Activated T-helper 17 cell treated with anti-CD3 and anti-CD28 coated beads, Interleukin-2, amount 50 U/mL, for 72 hours (primary cell): ENCODE measurements at regions not wholly inside any gene's neighbourhood (a gene's known extent, or its start where the extent isn't known, plus 50 kb on each side); places are given as distances from the start of the nearest gene placed in this dataset.

Experiments
- ATAC-seq: fragments of 150-1000 bp; cut with Tn5 transposase; replicated peaks from 2 replicates; pipeline ENCODE4 v1.10.0; 2021; ENCODE audit warnings: mild to moderate bottlenecking, moderate library complexity
- H3K27ac Mint-ChIP-seq: one replicate; pipeline ENCODE4 v1.8.0; 2022; ENCODE audit warnings: mixed read lengths
- H3K27me3 Mint-ChIP-seq: one replicate; pipeline ENCODE4 v1.8.0; 2022; ENCODE audit warnings: mixed read lengths
- H3K36me3 Mint-ChIP-seq: one replicate; pipeline ENCODE4 v1.8.0; 2022; ENCODE audit warnings: low read depth, mild to moderate bottlenecking, mixed read lengths
- H3K4me1 Mint-ChIP-seq: one replicate; pipeline ENCODE4 v1.8.0; 2022; ENCODE audit warnings: mixed read lengths
- H3K4me3 Mint-ChIP-seq: one replicate; pipeline ENCODE4 v1.8.0; 2022; ENCODE audit warnings: mild to moderate bottlenecking, mixed read lengths
- H3K9me3 Mint-ChIP-seq: one replicate; pipeline ENCODE4 v1.8.0; 2022; ENCODE audit warnings: mixed read lengths

DNA sequence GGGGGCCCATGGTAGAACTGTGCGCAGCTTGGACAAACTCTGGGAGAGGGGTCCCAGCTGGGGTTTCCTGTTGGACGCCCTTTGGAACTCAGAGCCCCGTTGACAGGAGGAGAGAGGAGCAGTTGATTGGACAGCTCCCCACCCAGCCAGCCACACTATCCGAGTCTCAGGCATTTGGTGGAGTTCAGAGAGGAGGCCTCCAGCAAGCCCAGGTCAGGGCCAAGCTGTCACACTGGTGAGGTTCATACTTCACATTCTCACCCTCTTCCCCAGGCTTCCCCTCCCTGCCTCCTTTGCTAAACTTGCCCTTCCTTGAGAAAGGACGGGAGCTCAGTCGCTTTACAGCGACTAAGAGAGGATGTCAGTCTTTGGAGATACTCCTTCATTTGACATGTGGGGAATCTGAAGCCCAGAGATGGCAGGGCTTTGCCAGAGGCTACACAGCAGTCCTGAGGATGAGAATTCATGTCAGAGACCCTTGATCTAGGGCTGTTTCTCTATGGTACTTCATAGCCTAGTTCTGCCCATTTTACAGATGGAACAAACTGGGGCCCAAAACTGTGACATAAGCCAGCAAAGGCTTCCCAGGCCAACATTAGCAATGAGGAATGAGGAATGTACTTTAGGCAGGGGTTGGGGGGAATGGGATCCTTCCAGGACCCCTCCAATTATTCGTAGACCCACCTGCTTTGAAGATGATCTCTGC, 142.2 kb downstream of the SMAD6 start:
- peaks cover 38% of the 10 kb centered on the region for H3K27me3 Mint-ChIP-seq

DNA sequence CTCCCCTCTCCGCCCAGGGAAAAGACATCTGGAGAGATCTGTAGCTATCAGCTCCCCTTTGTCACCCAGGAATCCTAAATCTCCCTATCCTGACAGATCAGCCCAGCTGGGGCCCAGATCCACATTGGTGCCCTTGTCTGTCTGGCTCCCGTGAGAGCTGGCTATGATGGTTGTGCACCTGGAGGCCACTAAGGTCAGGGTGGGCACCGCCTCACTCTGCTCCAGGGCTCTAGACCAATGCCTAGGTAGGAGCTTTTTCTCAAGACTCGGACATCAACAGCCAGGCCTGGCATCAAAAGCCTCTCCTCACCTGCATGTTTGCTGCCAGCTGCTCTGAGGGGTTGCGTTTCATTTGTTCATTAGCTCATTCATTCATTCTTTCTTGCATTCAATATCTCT, 142.7 kb downstream of the SMAD6 start:
- Mint-ChIP-seq H3K9me3 (no peaks in the 10 kb centered on the region), H3K27ac (no peak overlapping the region), H3K4me1 (no peaks in the 10 kb centered on the region), H3K4me3 (no peak overlapping the region), H3K36me3 (no peaks in the 10 kb centered on the region), H3K27me3 (peaks cover 38% of the 10 kb centered on the region)
- no peak for ATAC-seq

More for the DNA sequence above, 142.2 kb downstream of the SMAD6 start:
- Mint-ChIP-seq H3K36me3 (no peaks in the 10 kb centered on the region), H3K27ac (no peak overlapping the region), H3K4me3 (no peak overlapping the region), H3K4me1 (no peaks in the 10 kb centered on the region), H3K9me3 (no peaks in the 10 kb centered on the region)
- no peak for ATAC-seq

DNA sequence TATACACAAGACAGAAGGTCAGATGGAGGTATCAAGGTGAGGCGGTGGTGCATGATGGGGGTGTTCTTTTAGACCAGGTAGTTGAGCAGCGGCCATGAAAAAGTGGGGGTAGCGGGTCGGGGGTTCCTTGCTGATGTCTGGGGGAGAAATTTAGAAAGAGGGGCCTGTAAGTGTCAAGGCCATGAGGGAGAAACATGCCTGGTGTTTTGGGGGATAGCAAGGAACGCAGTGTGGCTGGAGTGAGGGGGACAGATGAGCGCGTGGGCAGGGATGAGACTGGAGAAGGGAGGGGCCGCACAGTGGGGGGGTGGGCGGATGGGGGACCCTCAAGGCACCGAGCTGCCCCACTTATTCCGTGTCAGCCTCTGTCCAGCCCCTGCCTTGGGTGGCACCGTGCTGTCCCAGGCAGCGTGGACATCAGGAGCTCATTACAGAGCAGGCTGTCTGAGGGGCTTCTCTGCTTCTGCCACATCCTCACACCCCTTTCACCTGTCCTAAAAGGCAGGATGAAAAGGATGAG, 143.3 kb downstream of the SMAD6 start:
- Mint-ChIP-seq H3K27ac (no peak overlapping the region), H3K4me3 (no peak overlapping the region), H3K9me3 (no peaks in the 10 kb centered on the region), H3K4me1 (no peaks in the 10 kb centered on the region), H3K36me3 (no peaks in the 10 kb centered on the region), H3K27me3 (peaks cover 38% of the 10 kb centered on the region)
- no peak for ATAC-seq

DNA sequence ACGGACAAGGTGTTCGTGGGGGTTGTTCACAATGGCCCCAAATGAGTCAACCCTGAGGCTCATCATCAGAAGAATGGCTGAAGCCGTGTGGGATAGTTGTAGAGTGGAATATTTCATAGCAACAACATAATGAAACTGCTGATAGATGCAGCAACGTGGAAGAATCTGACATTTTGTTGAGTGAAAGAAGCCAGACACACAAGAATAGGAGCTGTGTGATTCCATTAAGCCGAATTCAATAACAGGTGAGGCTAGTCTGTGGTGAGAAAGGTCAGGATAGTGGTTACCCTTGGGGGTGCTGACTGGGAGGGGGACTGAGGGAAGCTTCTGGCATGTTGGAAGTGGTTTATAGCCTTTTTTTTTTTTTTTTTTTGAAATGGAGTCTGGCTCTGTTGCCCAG, 144.0 kb downstream of the SMAD6 start:
- no peak for ATAC-seq
- Mint-ChIP-seq H3K9me3 (no peaks in the 10 kb centered on the region), H3K36me3 (no peaks in the 10 kb centered on the region), H3K4me3 (no peak overlapping the region), H3K27ac (no peak overlapping the region), H3K27me3 (peaks cover 38% of the 10 kb centered on the region), H3K4me1 (no peaks in the 10 kb centered on the region)

DNA sequence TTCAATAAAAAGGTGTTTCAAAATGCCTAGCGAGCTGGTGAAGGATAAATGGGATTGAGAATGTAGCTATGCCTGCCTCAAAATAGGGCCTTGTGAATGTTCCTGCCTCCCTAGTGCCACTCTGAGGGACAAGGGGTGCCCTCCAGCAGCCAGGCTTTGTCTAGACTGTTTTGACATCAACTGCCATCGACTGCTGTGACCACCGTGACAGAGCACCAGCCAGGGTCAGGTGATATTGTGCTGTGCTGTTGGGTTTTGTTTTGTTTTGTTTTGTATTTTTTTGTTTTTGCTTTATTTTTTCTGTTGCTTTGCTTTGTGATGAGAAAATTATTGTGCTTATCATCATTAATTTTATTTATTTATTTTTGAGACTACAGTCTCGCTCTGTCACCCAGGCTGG, 144.8 kb downstream of the SMAD6 start:
- peaks cover 32% of the 10 kb centered on the region for H3K27me3 Mint-ChIP-seq
- H3K4me3 Mint-ChIP-seq, result no peak overlapping the region
- no peaks in the 10 kb centered on the region for H3K36me3 Mint-ChIP-seq
- no peak overlapping the region for H3K27ac Mint-ChIP-seq
- H3K9me3 Mint-ChIP-seq, result no peaks in the 10 kb centered on the region
- ATAC-seq, result no peak
- peaks cover 2% of the 10 kb centered on the region for H3K4me1 Mint-ChIP-seq

DNA sequence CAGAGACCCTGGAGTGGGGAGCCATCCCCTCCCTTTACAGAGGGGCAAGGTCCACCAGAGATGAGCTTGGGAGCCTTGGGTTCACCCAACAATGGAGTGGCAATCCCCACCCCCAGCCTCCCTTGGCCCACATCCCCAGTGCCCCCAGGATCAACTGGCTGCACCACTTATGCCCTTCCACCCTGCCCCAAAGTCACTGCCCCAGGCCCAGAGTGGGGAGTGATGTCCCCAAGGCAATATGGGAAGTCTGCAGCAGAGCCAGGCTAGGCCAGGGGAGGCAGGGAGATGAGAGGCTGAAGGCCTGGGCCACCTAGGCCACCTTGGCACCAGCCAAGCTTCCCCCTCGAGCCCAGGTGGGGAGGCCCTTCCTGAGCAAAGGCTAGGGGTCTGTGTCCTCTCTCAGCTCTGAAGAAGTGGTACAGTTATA, 145.5 kb downstream of the SMAD6 start:
- no peak overlapping the region for H3K4me3 Mint-ChIP-seq
- no peaks in the 10 kb centered on the region for H3K36me3 Mint-ChIP-seq
- H3K27me3 Mint-ChIP-seq, result peaks cover 31% of the 10 kb centered on the region
- H3K9me3 Mint-ChIP-seq, result no peaks in the 10 kb centered on the region
- H3K27ac Mint-ChIP-seq, result no peak overlapping the region
- peaks cover 4% of the 10 kb centered on the region for H3K4me1 Mint-ChIP-seq
- ATAC-seq, result no peak

DNA sequence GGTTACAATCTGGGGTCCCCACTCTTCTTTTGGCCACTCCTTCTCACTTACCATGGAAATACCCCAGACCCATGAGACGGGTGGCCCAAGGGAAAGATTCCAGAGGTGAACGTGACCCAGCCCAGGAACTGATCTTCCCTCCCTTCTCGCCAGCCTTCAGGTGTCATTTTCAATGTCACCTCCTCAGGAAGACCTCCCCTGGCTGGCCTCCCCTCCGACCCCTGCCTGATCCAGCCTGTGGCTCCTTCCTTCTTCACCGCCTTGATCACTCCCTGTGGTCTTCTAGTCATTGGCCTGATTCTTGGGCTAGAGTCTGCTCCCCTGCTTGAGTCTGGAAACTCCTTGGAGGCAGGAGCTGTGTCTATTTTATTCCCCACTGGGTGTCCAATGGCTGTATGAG, 146.1 kb downstream of the SMAD6 start:
- Mint-ChIP-seq H3K9me3 (no peaks in the 10 kb centered on the region), H3K4me1 (peaks cover 4% of the 10 kb centered on the region), H3K4me3 (no peak overlapping the region)

DNA sequence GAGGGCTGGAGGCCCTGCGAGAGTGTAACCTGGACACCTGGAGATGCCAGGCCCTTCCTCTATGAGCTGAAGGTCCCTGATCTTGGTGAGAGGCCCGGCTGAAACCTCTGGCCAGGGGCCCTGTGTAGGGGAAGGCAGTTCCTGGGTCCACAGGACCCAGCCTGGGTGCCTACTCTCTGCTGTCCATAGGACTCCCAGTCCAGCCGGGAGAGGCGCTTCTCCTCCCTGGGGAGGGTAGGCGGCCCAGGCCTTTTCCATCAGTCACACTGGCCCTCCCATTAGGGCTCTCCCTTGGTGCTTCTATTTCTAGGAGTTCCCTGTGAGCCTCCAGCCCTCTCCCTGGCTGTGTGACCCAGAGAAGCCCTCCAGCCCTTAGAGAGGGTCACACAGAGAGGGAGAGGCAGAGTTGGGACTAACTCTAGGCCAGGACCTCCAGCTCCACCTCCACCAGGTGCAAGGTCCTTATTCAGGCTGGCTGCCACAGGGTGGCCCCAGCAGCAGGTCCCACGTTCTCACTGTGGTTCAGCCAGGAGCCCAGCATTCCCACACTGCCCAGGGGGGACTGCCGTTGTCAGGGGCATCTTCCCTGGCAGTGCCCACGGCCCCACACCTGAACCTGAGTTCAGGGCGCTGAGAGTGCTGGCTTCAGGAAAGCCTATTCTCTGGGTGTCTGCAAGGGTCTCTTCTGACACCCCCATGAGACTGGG, 146.8 kb downstream of the SMAD6 start:
- ATAC-seq, result no peak
- Mint-ChIP-seq H3K9me3 (no peaks in the 10 kb centered on the region), H3K4me3 (no peak overlapping the region), H3K27ac (no peak overlapping the region), H3K36me3 (no peaks in the 10 kb centered on the region), H3K27me3 (peaks cover 24% of the 10 kb centered on the region), H3K4me1 (peaks cover 4% of the 10 kb centered on the region)

More for the DNA sequence above, 146.1 kb downstream of the SMAD6 start:
- H3K27me3 Mint-ChIP-seq, result peaks cover 28% of the 10 kb centered on the region
- ATAC-seq, result no peak
- no peaks in the 10 kb centered on the region for H3K36me3 Mint-ChIP-seq
- no peak overlapping the region for H3K27ac Mint-ChIP-seq

DNA sequence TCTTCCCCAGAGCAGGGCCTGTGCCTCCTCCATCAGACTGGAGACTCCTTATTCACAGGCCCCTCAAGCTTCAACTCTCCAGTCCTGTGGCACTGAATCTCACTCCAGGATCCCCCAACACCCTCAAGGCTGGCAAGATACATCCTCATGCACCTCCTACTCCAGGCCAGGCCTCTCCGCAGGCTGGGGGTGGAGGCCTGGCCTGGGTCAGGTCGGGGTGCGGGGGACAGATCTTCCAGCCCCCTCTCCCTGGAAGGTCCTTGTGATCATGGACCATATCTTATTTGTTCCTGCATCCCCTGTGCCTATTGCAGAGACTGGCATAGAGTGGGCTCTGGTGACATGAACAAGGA, 147.3 kb downstream of the SMAD6 start:
- H3K9me3 Mint-ChIP-seq, result no peaks in the 10 kb centered on the region
- no peak overlapping the region for H3K4me3 Mint-ChIP-seq
- H3K27me3 Mint-ChIP-seq, result peaks cover 28% of the 10 kb centered on the region
- no peaks in the 10 kb centered on the region for H3K36me3 Mint-ChIP-seq
- no peak overlapping the region for H3K27ac Mint-ChIP-seq
- no peak for ATAC-seq
- peaks cover 4% of the 10 kb centered on the region for H3K4me1 Mint-ChIP-seq

DNA sequence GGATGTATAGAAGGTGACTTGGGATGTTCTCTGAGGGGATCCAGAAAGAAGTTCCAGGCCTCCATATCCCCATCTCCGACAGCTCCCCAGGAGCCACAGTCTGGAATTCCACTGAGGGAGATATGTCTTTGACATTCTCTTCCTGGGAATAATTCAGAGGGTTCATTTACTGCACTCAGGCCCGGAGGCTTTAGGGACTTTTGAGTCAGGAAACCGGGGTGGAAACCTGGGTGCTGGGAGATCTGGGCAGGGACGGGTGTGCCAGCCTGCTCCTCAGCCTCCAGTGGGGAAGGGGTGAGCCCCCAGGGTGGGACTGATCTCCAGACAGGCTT, 147.7 kb downstream of the SMAD6 start:
- H3K27me3 Mint-ChIP-seq, result peaks cover 26% of the 10 kb centered on the region
- no peaks in the 10 kb centered on the region for H3K9me3 Mint-ChIP-seq
- no peak for ATAC-seq
- H3K27ac Mint-ChIP-seq, result no peak overlapping the region
- peaks cover 4% of the 10 kb centered on the region for H3K4me1 Mint-ChIP-seq
- no peaks in the 10 kb centered on the region for H3K36me3 Mint-ChIP-seq
- no peak overlapping the region for H3K4me3 Mint-ChIP-seq

DNA sequence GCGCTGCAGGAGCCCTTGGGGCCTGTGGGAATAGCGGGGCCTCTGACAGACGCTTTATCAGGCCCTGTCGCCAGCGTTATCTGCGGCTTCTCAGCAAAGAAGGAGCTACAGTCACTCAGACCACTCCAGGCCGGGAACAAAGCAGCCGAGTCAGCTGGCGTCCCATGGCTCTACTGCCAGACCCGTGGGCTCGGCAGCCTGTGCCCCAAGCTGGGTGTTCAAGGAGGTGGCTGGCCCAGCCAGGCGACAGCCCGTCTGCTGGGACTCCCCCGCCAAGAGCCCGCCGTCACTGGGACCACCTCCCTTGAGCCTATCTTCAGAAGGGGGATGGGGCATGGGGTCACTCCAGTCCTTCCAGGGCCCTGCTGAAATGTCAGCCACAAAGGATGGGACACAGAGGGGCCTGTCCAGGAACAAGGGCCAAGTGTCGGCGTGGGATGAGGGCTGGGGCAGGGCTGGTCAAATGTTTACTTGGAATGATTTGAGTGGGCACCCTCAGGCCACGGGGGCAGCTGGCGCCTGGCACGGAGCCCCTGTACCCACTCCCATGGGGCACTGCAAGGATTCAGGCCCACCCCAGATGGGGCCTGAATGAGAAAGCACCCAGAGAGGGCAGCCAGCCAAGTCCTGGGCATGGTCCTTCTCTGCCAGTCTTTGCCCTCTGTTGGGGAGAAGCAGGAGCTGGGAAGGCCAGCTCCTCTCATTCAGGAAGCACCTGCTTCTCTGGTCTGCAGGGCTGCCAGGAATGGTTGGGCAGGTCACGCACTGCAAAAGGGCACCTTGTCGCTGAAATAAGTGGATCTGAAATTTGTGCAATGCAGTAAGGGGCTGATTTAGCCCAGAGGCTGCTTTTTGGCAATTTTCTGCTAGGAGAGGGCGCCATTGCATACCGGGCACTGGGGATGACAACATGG, 148.3 kb downstream of the SMAD6 start:
- Mint-ChIP-seq H3K27ac (no peak overlapping the region), H3K9me3 (no peaks in the 10 kb centered on the region), H3K4me1 (peaks cover 4% of the 10 kb centered on the region), H3K27me3 (peaks cover 23% of the 10 kb centered on the region), H3K36me3 (no peaks in the 10 kb centered on the region), H3K4me3 (peak overlapping the region; percentile 33)
- no peak for ATAC-seq

DNA sequence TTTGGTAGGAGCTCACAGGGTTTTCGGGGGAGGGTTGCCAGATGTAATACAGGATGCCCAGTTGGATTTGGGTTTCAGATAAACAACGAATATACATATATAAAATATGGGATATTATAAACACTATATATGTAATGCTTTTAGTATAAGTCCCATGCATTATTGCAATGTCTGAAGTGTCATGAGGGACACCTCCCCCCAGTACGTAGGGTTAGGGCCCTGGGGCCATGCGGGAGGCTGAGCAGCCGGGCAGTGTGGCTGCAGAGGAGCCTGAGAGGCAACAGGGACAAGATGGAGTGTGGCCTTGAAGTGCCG, 148.9 kb downstream of the SMAD6 start:
- Mint-ChIP-seq H3K36me3 (no peaks in the 10 kb centered on the region), H3K4me3 (peak overlapping the region; percentile 33), H3K27me3 (peaks cover 20% of the 10 kb centered on the region), H3K4me1 (peaks cover 4% of the 10 kb centered on the region), H3K27ac (no peak overlapping the region), H3K9me3 (no peaks in the 10 kb centered on the region)
- ATAC-seq, result no peak

DNA sequence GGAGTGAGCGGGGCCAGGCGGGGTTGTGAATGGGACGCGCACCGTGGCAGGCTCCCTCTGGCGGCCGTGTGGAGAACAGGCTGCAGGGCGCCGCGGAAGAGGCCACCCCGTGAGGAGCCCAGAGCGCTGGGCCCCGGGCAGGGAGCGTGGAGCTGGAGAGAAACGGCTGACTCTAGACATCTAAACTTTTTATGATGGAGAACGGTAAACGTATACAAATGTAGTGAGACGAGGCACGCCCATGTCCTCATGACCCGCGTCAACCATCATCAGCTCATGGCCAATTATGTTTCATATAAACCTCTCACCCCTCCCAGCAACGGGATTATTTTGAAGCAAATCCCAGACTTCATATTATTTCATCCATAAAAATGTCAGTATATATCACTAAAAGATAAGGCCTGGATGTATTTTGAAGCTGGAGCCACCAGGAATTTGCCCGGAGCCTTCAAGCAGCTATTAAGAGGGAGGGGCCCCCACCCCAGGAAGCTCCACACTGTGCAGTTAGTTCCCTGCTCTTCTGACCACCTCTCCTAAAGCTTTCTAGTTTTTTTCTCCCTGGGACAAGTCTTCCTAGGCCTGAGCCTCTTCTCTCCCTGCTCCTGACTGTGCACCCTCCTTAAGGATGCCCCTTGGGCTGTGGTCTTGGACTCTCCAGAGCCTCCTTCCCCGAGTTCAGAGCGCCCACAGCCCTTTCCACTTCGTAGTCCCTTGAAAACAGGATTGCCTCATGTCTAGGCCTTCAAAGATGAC, 149.5 kb downstream of the SMAD6 start:
- H3K9me3 Mint-ChIP-seq, result no peaks in the 10 kb centered on the region
- peak overlapping the region; percentile 33 for H3K4me3 Mint-ChIP-seq
- peaks cover 4% of the 10 kb centered on the region for H3K4me1 Mint-ChIP-seq
- no peaks in the 10 kb centered on the region for H3K36me3 Mint-ChIP-seq
- peak; percentile 95 for ATAC-seq
- H3K27ac Mint-ChIP-seq, result no peak overlapping the region
- peaks cover 18% of the 10 kb centered on the region for H3K27me3 Mint-ChIP-seq
